ENCODE measurements at regions not wholly inside any gene's neighbourhood (a gene's known extent, or its start where the extent isn't known, plus 50 kb on each side); places are given as distances from the start of the nearest gene placed in this dataset.

DNA sequence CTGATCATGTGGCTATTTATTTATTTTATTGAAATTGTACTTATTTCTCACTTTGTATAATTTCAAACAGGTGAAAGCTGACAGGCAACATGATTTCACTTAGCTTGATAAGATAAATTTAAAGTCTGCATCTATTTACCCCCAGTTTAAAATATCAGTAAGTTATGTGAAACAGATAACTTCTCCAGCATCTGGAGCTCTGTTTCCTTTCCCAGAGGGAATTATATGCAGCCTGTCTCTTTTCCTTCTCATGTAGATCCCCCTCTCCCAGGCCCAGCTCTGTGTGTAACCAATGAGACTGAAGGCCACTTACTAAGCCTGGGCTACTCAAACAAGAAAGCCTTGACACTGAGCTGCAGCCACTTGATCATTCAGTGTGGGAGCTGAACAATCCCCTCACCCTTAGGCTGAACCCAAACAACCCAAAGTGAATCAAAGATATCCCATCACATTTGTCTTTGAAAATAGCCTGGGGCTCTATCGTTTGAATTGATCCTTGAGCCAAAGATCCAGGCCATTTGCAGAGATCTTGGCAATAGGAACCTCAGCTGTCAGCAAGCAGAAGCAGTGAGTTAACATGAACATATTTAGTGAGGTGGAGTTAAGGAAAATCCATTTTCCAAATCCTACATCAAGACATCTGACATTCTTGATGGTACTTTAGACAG lies 383.9 kb downstream of the TGFB2 start:
- no peak overlapping the region for H3K27ac ChIP-seq
- no peaks in the 10 kb centered on the region for H3K4me1 ChIP-seq
- no peaks in the 10 kb centered on the region for H3K27me3 ChIP-seq
- H3K36me3 ChIP-seq = no peaks in the 10 kb centered on the region
- DNase-seq = no peak
- no peaks in the 10 kb centered on the region for H3K9me3 ChIP-seq
- ATAC-seq (ENCODE audit: low FRiP score in 2 of 2) = no peak
- WGBS, 2 donors = 64 to 78% methylated on average over 1 of the region's 1 CpG
- no peak for TF ChIP-seq EP300 (IDR thresholded peaks at IDR 0.05)
- TF ChIP-seq POLR2A (IDR thresholded peaks at IDR 0.05) = no peak
- TF ChIP-seq, protein P1, sequence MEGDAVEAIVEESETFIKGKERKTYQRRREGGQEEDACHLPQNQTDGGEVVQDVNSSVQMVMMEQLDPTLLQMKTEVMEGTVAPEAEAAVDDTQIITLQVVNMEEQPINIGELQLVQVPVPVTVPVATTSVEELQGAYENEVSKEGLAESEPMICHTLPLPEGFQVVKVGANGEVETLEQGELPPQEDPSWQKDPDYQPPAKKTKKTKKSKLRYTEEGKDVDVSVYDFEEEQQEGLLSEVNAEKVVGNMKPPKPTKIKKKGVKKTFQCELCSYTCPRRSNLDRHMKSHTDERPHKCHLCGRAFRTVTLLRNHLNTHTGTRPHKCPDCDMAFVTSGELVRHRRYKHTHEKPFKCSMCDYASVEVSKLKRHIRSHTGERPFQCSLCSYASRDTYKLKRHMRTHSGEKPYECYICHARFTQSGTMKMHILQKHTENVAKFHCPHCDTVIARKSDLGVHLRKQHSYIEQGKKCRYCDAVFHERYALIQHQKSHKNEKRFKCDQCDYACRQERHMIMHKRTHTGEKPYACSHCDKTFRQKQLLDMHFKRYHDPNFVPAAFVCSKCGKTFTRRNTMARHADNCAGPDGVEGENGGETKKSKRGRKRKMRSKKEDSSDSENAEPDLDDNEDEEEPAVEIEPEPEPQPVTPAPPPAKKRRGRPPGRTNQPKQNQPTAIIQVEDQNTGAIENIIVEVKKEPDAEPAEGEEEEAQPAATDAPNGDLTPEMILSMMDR (IDR thresholded peaks at IDR 0.05) = no peak
- TF ChIP-seq POLR2AphosphoS5 (IDR thresholded peaks at IDR 0.05) = no peak
- no peak overlapping the region for H3K4me3 ChIP-seq

GRCh38 chr1:218735436-218736032 lies 390.4 kb downstream of the TGFB2 start:
- no peak overlapping the region for H3K4me3 ChIP-seq
- no peaks in the 10 kb centered on the region for H3K36me3 ChIP-seq
- no peaks in the 10 kb centered on the region for H3K4me1 ChIP-seq
- no peaks in the 10 kb centered on the region for H3K9me3 ChIP-seq
- no peak overlapping the region for H3K27ac ChIP-seq
- TF ChIP-seq POLR2AphosphoS5 (IDR thresholded peaks at IDR 0.05) = no peak
- TF ChIP-seq, protein P1 (IDR thresholded peaks at IDR 0.05) = no peak
- no peak for TF ChIP-seq POLR2A (IDR thresholded peaks at IDR 0.05)
- ATAC-seq (ENCODE audit: low FRiP score in 2 of 2) = peak in 1 of 2 donors; percentile 83
- H3K27me3 ChIP-seq = no peaks in the 10 kb centered on the region
- no peak for DNase-seq

DNA sequence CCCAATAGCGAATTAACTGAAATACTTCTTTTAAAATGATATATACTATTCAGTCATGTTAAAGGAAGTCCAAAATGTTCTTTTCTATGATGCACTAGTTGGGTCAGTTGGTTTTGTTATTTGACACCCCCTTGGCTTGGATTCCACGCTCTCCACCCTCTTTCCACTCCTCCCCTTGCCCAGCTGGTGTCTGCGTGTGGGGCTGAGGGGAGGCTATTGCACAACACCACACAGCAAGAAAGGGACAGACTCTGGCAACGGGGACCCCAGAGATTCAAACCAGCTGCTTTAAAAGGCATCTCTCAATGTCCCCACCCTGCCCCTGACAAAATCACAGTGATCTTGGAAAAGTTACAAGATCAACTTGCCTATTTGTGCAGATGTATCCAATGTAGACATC lies 394.3 kb downstream of the TGFB2 start:
- ATAC-seq (ENCODE audit: low FRiP score in 2 of 2) = peak in 1 of 2 donors; percentile 84
- no peak overlapping the region for H3K4me3 ChIP-seq
- 36 to 64% methylated on average over 4 of the region's 4 CpGs for WGBS, 2 donors
- no peaks in the 10 kb centered on the region for H3K36me3 ChIP-seq
- H3K27ac ChIP-seq = no peak overlapping the region
- H3K27me3 ChIP-seq = no peaks in the 10 kb centered on the region
- no peaks in the 10 kb centered on the region for H3K4me1 ChIP-seq
- TF ChIP-seq POLR2AphosphoS5 (IDR thresholded peaks at IDR 0.05) (peak in 1 of 2 donors; percentile 57), POLR2A (IDR thresholded peaks at IDR 0.05) (no peak)
- DNase-seq = no peak
- no peaks in the 10 kb centered on the region for H3K9me3 ChIP-seq

GRCh38 chr1:218741852-218742251 lies 396.7 kb downstream of the TGFB2 start:
- H3K27ac ChIP-seq = no peak overlapping the region
- H3K9me3 ChIP-seq = no peaks in the 10 kb centered on the region
- H3K4me1 ChIP-seq = no peaks in the 10 kb centered on the region
- WGBS, 2 donors = 76 to 78% methylated on average over 3 of the region's 3 CpGs
- no peak for ATAC-seq (ENCODE audit: low FRiP score in 2 of 2)
- H3K4me3 ChIP-seq = no peak overlapping the region
- TF ChIP-seq POLR2AphosphoS5 (IDR thresholded peaks at IDR 0.05) (no peak), POLR2A (IDR thresholded peaks at IDR 0.05) (no peak), EP300 (IDR thresholded peaks at IDR 0.05) (no peak)
- TF ChIP-seq, protein P1 (IDR thresholded peaks at IDR 0.05) = no peak
- no peak for DNase-seq
- no peaks in the 10 kb centered on the region for H3K36me3 ChIP-seq
- H3K27me3 ChIP-seq = no peaks in the 10 kb centered on the region

GRCh38 chr1:218742467-218743262 lies 397.5 kb downstream of the TGFB2 start:
- ATAC-seq (ENCODE audit: low FRiP score in 2 of 2) (no peak), DNase-seq (no peak)
- Histone ChIP-seq H3K36me3 (no peaks in the 10 kb centered on the region), H3K9me3 (no peaks in the 10 kb centered on the region), H3K27ac (no peak overlapping the region), H3K27me3 (no peaks in the 10 kb centered on the region), H3K4me3 (no peak overlapping the region), H3K4me1 (no peaks in the 10 kb centered on the region)
- no peak for TF ChIP-seq POLR2A (IDR thresholded peaks at IDR 0.05)
- TF ChIP-seq, protein P1 (IDR thresholded peaks at IDR 0.05) = no peak
- TF ChIP-seq EP300 (IDR thresholded peaks at IDR 0.05) = no peak
- TF ChIP-seq POLR2AphosphoS5 (IDR thresholded peaks at IDR 0.05) = no peak
- 82% methylated on average over 6 of the region's 6 CpGs for WGBS, 2 donors

All from upper lobe of left lung (tissue), 6 donors.